ENCODE measurements at regions not wholly inside any gene's neighbourhood (a gene's known extent, or its start where the extent isn't known, plus 50 kb on each side); places are given as distances from the start of the nearest gene placed in this dataset.

- no peak for TF ChIP-seq CTCF (IDR thresholded peaks at IDR 0.05; ENCODE audit: low read depth, low read length)
- H3K4me3 ChIP-seq (replicated peaks in 1 of 2; ENCODE audit: low read depth in 2 of 2, low read length in 2 of 2), result no peak overlapping the region
- no peak for DNase-seq (ENCODE audit: low read depth in 2 of 2)
Measured at GRCh38 chr16:52386694-52387093, 160.2 kb downstream of the TOX3 start.

GRCh38 chr16:52384378-52384777 is 162.6 kb downstream of the TOX3 start:
- DNase-seq (ENCODE audit: low read depth in 2 of 2), result no peak
- TF ChIP-seq CTCF (IDR thresholded peaks at IDR 0.05; ENCODE audit: low read depth, low read length), result no peak
- H3K4me3 ChIP-seq (replicated peaks in 1 of 2; ENCODE audit: low read depth in 2 of 2, low read length in 2 of 2), result no peak overlapping the region

DNA sequence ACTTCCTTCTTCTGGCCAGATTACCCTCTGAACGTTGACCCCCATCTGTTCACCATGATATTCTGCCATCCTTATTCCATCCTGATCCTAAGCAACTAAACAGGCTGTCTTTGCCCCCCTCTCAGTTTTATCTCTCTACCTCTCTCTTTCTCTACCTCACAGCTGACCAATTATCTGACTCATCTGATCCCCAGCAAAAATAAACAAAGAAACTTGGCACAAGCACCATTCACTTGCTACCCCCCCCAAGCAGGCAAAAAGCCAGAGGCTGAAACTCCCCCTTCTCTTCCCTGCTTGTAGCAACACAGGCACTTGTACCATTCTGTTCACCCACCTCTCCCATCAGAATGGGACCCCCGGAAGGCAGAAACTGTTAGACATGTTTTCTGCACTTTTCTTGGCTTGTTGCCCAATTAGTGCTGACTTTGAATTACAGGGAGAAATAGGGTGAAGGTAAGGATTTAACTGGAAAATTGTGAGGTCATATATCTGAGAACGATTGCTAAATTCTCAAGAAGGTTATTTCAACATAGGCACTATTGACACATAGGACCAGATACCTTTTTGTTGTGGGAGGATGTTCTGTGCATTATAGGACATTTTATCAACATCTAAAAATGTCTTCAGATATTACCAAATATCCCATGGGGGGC is 163.2 kb downstream of the TOX3 start:
- no peak for TF ChIP-seq CTCF (IDR thresholded peaks at IDR 0.05; ENCODE audit: low read depth, low read length)
- no peak for DNase-seq (ENCODE audit: low read depth in 2 of 2)
- no peak overlapping the region for H3K4me3 ChIP-seq (replicated peaks in 1 of 2; ENCODE audit: low read depth in 2 of 2, low read length in 2 of 2)

GRCh38 chr16:52383119-52383518 is 163.8 kb downstream of the TOX3 start:
- no peak overlapping the region for H3K4me3 ChIP-seq (replicated peaks in 1 of 2; ENCODE audit: low read depth in 2 of 2, low read length in 2 of 2)
- TF ChIP-seq CTCF (IDR thresholded peaks at IDR 0.05; ENCODE audit: low read depth, low read length), result no peak
- no peak for DNase-seq (ENCODE audit: low read depth in 2 of 2)

GRCh38 chr16:52379551-52379950 is 167.4 kb downstream of the TOX3 start:
- no peak for DNase-seq (ENCODE audit: low read depth in 2 of 2)
- no peak for TF ChIP-seq CTCF (IDR thresholded peaks at IDR 0.05; ENCODE audit: low read depth, low read length)
- no peak overlapping the region for H3K4me3 ChIP-seq (replicated peaks in 1 of 2; ENCODE audit: low read depth in 2 of 2, low read length in 2 of 2)

GRCh38 chr16:52376676-52377280 is 170.2 kb downstream of the TOX3 start:
- no peak for TF ChIP-seq CTCF (IDR thresholded peaks at IDR 0.05; ENCODE audit: low read depth, low read length)
- no peak for DNase-seq (ENCODE audit: low read depth in 2 of 2)
- no peak overlapping the region for H3K4me3 ChIP-seq (replicated peaks in 1 of 2; ENCODE audit: low read depth in 2 of 2, low read length in 2 of 2)

GRCh38 chr16:52372313-52372712 is 174.6 kb downstream of the TOX3 start:
- no peak overlapping the region for H3K4me3 ChIP-seq (replicated peaks in 1 of 2; ENCODE audit: low read depth in 2 of 2, low read length in 2 of 2)
- no peak for DNase-seq (ENCODE audit: low read depth in 2 of 2)
- no peak for TF ChIP-seq CTCF (IDR thresholded peaks at IDR 0.05; ENCODE audit: low read depth, low read length)

Data from cardiac fibroblast (primary cell).